ENCODE measurements at regions not wholly inside any gene's neighbourhood (a gene's known extent, or its start where the extent isn't known, plus 50 kb on each side); places are given as distances from the start of the nearest gene placed in this dataset.

DNA sequence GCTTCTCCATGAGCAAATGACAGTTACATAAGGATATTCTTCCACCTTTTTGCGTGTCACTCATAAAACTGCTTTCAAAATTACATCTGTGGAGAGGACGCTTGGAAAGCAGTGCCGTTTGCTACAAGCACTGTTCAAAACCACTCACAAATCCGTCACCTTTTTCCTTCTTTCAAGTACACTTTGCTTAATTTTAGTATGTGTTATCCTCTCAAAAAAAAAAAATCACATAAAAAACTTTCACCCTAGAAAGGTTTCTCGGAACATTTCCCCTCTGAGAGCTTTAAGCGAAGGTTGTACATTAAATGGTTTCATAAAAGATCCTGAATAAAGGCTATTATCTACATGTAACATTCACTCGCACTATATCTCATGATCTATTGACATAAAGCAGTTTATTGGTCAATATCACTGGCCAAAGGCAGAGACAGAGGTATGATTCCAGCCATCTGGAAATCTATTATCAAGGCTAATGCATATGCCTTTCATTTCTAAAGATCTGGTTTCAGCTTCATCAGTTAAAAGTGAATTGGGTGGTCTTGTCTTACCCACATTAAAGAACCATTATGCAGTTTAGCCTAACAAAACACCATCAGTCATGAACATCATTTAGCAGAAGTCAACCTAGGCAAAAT is 163.6 kb downstream of the ENC1 start:
- H3K4me3 ChIP-seq (replicated peaks; ENCODE audit: low read depth, low read length): no peak overlapping the region
- no peak for DNase-seq (ENCODE audit: low read depth)
- TF ChIP-seq, protein P1, sequence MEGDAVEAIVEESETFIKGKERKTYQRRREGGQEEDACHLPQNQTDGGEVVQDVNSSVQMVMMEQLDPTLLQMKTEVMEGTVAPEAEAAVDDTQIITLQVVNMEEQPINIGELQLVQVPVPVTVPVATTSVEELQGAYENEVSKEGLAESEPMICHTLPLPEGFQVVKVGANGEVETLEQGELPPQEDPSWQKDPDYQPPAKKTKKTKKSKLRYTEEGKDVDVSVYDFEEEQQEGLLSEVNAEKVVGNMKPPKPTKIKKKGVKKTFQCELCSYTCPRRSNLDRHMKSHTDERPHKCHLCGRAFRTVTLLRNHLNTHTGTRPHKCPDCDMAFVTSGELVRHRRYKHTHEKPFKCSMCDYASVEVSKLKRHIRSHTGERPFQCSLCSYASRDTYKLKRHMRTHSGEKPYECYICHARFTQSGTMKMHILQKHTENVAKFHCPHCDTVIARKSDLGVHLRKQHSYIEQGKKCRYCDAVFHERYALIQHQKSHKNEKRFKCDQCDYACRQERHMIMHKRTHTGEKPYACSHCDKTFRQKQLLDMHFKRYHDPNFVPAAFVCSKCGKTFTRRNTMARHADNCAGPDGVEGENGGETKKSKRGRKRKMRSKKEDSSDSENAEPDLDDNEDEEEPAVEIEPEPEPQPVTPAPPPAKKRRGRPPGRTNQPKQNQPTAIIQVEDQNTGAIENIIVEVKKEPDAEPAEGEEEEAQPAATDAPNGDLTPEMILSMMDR (IDR thresholded peaks at IDR 0.05; ENCODE audit: low read length, missing control alignments): no peak

DNA sequence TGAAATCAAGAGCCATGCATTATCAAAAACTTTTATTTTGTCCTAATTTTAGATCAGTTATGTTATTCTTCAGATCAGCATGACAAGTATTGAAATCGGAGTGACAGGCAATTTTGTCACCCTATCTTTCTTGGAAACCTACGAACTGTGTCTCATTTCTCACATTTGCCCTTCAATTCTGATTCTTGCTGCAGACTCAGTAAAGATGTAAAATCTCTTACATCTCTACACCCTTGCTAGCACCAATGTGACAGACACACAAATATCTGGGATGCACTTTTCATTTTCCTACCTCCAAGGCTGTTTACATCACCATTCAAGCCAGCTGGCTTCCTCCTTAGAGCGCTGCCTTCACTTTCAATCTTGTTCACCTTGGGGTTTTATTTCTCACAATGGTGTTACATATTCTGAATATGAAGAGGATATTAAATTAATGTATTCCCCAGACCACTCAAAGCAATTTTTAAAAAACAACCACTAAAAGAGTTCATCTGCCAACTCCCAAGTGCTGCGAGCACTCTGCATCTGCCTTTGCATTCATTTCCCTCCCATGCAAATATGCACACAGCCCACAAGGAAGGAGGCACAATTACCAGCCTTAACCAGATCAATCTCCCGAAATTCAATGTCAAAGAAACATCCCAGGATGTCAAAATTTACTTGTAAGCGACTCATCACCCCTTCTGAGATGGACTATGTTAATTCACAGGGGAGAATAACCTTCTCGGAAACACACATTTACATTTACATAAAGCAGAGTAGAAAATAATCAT is 164.3 kb downstream of the ENC1 start:
- TF ChIP-seq, protein P1 (IDR thresholded peaks at IDR 0.05; ENCODE audit: low read length, missing control alignments): no peak
- H3K4me3 ChIP-seq (replicated peaks; ENCODE audit: low read depth, low read length): no peak overlapping the region
- DNase-seq (ENCODE audit: low read depth): no peak

DNA sequence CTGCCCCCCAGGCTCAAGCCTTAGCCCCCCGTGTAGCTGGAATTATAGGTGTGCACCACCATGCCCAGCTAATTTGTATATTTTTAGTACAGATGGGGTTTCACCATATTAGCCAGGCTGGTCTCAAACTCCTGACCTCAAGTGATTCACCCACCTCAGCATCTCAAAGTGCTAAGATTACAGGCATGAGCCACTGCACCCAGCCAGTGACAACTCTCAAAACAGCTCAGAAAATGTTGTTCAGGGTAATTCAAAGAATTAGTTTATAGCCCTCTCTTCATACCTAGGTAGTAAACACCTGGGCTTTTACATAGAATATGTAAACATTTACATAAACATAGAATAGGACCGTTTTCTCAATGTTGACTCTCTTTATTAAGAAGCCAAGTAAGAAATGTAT is 168.7 kb downstream of the ENC1 start:
- no peak for DNase-seq (ENCODE audit: low read depth)
- TF ChIP-seq, protein P1 (IDR thresholded peaks at IDR 0.05; ENCODE audit: low read length, missing control alignments): no peak

DNA sequence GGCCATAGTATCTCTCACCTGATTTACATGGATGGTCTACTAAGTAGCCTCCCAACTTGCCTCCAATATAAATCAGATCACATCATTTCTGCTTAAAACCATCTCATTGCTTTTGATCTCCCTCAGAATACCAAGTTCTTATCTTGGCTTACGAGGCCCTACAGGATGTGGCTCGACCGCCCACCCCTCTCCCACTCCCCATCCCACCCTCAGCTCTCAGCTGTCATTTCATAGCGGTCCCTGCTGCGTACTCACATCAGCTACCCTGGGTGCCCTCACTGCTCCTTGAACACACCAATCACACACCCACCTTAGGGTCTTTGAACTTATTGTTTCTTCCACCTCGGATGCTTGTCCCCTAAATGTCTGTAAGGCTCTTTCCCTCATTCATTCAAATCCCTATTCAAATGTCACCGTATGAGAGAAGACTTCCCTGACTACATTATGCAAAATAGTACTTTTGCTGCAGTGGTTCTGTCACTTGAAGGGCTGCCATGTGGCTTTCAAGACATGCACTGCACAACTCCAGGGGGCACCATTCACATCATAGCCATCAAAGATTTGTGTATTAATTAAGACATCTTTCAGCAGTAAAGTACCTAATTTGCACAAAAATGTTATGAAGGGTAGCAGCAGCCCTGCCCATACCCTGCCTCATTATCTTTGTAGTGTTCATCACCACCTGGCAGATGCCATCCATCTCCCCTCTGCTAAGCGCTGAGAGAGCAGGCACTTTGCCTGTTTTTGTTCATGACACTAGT is 171.1 kb downstream of the ENC1 start:
- TF ChIP-seq, protein P1 (IDR thresholded peaks at IDR 0.05; ENCODE audit: low read length, missing control alignments): no peak
- no peak overlapping the region for H3K4me3 ChIP-seq (replicated peaks; ENCODE audit: low read depth, low read length)
- no peak for DNase-seq (ENCODE audit: low read depth)

More for the DNA sequence above, 168.7 kb downstream of the ENC1 start:
- no peak overlapping the region for H3K4me3 ChIP-seq (replicated peaks; ENCODE audit: low read depth, low read length)

DNA sequence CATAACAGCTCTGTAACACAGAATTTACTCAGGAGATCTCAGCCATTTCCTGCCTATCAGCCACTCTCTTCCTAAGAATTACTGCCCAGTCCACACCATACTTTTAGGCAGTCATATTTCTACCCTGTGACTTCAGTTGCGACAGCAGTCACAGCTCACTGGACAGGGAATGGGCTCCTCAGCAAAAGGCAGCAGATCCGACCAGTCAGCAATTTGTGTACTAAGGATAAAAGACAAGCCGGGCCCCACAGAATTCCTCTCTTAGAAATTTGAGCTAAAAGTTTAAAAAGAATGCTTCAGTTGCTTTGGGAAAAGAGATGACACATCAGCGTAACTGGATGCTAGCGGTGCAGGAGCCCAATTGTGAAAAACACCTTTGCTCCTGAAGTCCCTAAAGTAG is 172.1 kb downstream of the ENC1 start:
- DNase-seq (ENCODE audit: low read depth): no peak
- TF ChIP-seq, protein P1 (IDR thresholded peaks at IDR 0.05; ENCODE audit: low read length, missing control alignments): no peak
- H3K4me3 ChIP-seq (replicated peaks; ENCODE audit: low read depth, low read length): no peak overlapping the region

- H3K4me3 ChIP-seq (replicated peaks; ENCODE audit: low read depth, low read length): no peak overlapping the region
- DNase-seq (ENCODE audit: low read depth): no peak
- TF ChIP-seq, protein P1 (IDR thresholded peaks at IDR 0.05; ENCODE audit: low read length, missing control alignments): no peak
Observed at GRCh38 chr5:74465724-74466123, 174.8 kb downstream of the ENC1 start.
